GM13976 (cell line): ENCODE measurements at regions not wholly inside any gene's neighbourhood (a gene's known extent, or its start where the extent isn't known, plus 50 kb on each side); places are given as distances from the start of the nearest gene placed in this dataset.

ENCODE experiments used
- DNase-seq: peaks from one replicate; pipeline ENCODE4 v3.0.0; 2012; ENCODE audit warnings: low spot score
- CTCF ChIP-seq: IDR thresholded peaks from 2 replicates; pipeline ENCODE4 v1.5.1; 2012; ENCODE audit warnings: borderline replicate concordance, mild to moderate bottlenecking; ENCODE audit not compliant: insufficient read depth; ENCODE audit errors: extremely low read depth, missing control alignments, control extremely low read depth
- in situ Hi-C: fragments of 300-500 bp; cut with MboI; formaldehyde crosslinking; loops from one replicate; pipeline ENCODE4 v1.12.0; 2022; ENCODE audit warnings: low sequenced_read_pairs, mixed read lengths, inconsistent platforms; ENCODE audit not compliant: unreplicated experiment

GRCh38 chr20:29296256-29297230 is 1960.9 kb upstream of the DEFB115 start:
- in situ Hi-C loops: no loop called here
- peak; percentile 27 for DNase-seq

GRCh38 chr20:29297411-29298270 is 1959.8 kb upstream of the DEFB115 start:
- DNase-seq: no peak
- in situ Hi-C loops: no loop called here
- no peak for TF ChIP-seq CTCF

More at GRCh38 chr20:29296256-29297230, 1960.9 kb upstream of the DEFB115 start:
- no peak for TF ChIP-seq CTCF

DNA sequence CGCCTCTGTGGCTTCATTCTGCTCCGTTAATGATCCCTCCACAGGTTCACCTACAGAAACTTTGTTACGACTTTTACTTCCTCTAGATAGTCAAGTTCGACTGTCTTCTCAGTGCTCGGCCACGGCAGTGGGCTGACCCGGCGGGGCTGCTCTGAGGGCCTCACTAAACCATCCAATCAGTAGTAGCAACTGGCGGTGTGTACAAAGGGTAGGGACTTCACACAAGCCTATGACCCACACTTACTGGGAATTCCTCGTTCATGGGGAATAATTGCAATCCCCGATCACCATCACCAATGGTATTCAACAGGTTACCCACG is 1959.2 kb upstream of the DEFB115 start:
- DNase-seq: no peak
- in situ Hi-C loops: no loop called here
- no peak for TF ChIP-seq CTCF

DNA sequence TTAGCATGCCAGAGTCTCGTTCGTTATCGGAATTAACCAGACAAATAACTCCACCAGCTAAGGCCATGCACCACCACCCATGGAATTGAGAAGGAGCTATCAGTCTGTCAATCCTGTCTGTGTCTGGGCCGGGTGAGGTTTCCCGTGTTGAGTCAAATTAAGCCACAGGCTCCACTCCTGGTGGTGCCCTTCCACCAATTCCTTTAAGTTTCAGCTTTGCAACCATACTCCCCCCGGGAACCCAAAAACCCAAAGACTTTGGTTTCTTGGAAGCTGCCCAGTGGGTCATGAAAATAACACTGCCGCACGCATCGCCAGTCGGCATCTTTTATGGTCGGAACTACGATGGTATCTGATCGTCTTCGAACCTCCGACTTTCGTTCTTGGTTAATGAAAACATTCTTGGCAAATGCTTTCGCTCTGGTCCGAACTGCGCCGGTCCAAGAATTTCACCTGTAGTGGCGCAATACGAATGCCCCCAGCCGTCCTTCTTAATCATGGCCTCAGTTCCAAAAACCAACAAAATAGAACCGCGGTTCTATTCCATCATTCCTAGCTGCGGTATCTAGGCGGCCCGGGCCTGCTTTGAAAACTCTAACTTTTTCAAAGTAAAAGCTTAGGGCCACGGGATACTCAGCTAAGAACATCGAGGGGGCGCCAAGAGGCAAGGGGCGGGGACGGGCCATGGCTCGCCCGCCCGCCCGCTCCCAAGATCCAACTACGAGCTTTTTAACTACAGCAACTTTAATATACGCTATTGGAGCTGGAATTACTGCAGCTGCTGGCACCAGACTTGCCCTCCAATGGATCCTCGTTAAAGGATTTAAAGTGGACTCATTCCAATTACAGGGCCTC is 1958.5 kb upstream of the DEFB115 start:
- no peak for DNase-seq
- in situ Hi-C loops: no loop called here
- no peak for TF ChIP-seq CTCF

GRCh38 chr20:29299811-29300578 is 1957.5 kb upstream of the DEFB115 start:
- in situ Hi-C loops: loop anchor here (25.0 kb wide), 1 partner anchor 88 kb away; no protein-coding TSS in a partner anchor
- peak; percentile 37 for DNase-seq
- no peak for TF ChIP-seq CTCF
